GM21786 (cell line): ENCODE measurements at regions not wholly inside any gene's neighbourhood (a gene's known extent, or its start where the extent isn't known, plus 50 kb on each side); places are given as distances from the start of the nearest gene placed in this dataset.

Source experiments
- ATAC-seq: cut with Tn5 transposase; IDR thresholded peaks from one replicate; pipeline ENCODE4 v1.9.1; 2021; ENCODE audit not compliant: unreplicated experiment

- ATAC-seq: no peak
Observed at GRCh38 chr2:234661175-234661574, 164.3 kb upstream of the ARL4C start.

DNA sequence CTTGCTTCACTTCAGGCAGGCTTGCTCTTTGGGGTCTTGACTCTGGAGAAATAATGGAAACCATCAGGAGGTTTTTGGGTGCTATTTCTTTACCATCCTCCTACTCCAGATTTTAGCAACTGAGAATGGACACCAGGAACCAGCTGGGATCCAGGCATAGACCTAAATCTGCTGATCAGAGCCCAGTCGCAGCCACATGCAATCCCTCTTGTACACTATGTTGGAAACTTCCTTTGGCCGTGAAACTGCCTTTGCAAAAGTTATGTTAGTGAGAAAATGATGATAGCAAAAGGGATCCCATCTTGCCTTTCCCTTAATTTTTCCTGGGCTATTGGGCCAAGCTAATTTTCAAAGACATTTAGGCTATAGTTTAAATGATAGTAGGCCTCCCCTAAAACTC lies 158.8 kb upstream of the ARL4C start:
- no peak for ATAC-seq

DNA sequence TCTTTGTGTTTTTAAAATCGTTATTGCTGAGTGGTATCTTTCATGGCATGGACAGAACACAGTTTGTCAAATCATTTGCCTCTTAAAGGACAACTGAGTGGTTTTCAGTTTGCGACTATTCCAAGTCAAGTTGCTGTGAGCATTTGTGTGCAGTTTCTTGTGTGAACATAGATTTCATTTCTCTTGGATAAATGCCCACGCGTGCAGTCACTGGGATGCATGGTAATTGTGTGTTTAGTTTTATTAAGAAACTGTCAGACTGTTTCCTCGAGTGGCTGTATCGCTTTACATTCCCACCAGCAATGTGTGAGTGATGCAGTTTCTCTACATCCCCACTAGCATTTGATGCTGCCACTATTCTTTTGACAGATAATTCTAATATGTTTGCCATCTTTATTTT lies 154.0 kb upstream of the ARL4C start:
- ATAC-seq: no peak

GRCh38 chr2:234649951-234650350 lies 153.1 kb upstream of the ARL4C start:
- ATAC-seq: no peak

DNA sequence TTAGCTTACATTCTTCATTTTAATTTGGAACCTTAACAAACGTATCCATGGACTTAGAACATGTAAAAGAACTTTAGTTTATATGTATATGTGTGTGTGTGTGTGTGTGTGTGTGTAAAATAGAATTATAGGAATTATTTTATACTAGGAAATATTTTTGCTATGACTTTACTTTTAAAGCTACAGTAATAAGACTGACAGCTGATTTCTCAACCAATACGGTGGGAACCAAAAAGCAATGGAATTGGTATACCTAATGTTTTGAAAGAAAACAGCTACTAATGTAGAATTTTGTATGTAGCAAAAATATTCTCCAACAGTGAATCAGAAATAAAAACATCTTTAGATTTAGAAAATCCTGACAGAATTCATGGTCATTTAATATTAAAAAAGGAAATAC lies 146.5 kb upstream of the ARL4C start:
- no peak for ATAC-seq

DNA sequence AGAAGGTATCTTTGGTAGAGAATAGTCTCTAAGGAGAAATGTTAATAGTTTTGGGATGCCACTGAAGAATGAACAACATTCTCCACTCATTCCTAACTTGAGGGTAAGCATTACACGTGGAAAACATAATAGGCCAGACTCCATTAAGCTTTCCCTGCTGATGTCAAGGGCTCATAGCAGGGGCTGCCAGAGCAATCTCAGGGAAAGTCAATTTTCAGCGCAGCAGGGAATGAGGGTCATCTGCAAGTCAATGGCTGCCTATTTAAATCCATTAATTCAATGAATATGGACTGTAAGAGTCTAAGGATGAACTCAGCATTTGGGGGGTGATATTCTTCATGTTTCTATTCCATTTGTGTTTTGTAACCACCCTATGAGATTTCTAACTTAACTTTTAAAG lies 144.2 kb upstream of the ARL4C start:
- no peak for ATAC-seq

DNA sequence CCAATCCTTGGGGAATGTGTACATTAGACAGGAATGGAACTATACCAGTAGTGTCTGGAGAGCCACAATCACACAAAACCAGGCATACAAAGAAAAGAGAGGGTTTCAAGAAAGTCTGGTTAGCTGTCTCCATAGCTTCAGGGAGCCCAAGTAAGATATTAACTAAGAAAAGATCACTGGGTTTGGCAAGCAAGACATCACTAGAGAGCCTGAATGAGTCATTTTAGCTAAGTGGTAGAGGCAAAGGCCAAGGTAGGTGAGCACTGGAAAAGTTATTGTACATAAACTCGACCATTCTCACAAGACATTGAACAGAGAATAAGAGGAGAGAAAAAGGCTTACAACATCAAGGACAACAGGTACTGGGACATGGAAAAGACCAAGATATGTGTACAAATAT lies 143.8 kb upstream of the ARL4C start:
- ATAC-seq: no peak

- no peak for ATAC-seq
Observed at GRCh38 chr2:234638966-234639365, 142.1 kb upstream of the ARL4C start.

GRCh38 chr2:234635284-234635683 lies 138.4 kb upstream of the ARL4C start:
- no peak for ATAC-seq

- ATAC-seq: no peak
Observed at GRCh38 chr2:234633581-234634230, 136.8 kb upstream of the ARL4C start.

DNA sequence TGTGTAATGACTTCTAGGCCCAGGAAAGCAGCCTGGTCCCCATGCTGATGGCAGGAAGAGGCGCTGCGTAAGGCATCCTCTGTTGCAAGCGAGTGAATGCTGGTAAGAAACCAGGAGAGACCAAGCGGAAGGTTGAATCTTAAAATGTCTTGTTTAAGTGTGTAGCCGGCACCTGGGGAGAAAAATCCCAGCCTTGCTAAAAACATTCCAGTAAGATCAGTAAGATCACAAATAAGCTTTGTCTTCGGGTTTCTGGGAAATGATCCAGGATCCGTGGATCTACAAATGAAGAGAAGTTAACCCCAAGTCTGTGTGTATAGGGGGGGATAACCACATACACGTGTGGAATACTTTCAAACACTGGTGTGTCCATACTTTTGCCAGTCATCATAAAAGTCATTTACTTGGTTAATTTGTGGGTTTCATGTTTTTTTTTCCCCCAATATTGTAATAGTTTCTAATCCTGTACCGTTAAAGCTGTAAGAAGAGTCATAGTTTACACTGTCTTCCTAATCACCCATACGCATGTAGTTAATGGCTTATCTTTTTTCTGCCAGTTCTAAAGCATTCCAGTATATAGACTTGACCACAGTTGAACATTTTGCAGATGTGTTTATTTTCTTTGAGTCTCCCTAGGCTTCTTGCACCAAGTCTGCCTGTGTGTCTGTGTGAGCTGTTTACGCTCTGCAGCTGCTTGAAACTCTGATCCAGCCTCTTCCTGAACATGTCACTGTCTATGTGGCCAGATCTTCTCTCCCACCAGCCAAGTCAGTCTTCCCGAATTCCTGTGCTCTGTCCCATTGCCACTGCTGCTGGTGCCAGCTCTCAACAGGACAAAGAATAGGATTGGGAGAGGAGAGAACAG lies 135.9 kb upstream of the ARL4C start:
- ATAC-seq: no peak

- no peak for ATAC-seq
Observed at GRCh38 chr2:234631646-234632514, 135.0 kb upstream of the ARL4C start.

DNA sequence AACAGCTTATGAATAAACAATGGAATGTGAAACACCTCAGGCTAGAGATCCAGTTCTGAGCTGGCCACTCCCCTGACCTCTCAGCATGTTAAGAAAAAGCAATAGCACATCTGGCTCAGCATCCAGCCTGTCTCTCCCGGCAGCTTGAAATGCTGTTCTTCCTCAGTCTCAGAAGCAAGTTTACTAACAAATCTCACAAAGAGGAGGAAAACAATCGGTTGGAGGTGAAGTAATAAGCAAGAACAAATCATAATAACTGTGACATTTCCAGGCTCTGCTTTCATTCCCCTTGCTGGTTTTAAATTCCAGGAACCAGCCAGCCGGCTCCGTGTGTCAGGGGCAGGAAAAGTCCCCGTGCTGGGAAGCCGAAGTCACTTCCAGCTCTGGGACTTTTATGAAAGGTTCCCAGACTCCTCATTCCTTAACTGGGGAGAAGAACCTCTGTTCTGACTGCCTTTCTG lies 133.9 kb upstream of the ARL4C start:
- ATAC-seq: no peak

DNA sequence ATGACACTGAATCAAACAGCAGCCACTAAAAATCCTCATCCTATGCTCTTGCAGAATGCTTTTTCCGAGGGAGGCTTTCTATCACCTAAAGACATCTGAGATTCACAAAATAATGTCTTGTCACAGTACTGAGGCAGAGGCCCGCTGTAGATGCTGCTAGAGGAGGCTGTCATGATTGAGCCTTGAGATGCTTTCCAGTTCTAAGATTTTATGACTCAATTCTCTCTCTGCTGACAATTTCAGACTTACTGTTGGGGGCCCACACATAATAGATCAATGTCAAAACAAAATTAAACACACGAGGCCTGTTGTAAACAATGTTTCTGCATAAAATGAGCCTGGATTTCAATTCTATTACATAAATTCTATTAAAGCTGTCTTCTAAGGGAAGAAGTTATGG lies 132.7 kb upstream of the ARL4C start:
- ATAC-seq: no peak

GRCh38 chr2:234628953-234629352 lies 132.1 kb upstream of the ARL4C start:
- no peak for ATAC-seq

- ATAC-seq: no peak
Observed at GRCh38 chr2:234627308-234627707, 130.4 kb upstream of the ARL4C start.

- no peak for ATAC-seq
Observed at GRCh38 chr2:234626566-234627130, 129.8 kb upstream of the ARL4C start.

DNA sequence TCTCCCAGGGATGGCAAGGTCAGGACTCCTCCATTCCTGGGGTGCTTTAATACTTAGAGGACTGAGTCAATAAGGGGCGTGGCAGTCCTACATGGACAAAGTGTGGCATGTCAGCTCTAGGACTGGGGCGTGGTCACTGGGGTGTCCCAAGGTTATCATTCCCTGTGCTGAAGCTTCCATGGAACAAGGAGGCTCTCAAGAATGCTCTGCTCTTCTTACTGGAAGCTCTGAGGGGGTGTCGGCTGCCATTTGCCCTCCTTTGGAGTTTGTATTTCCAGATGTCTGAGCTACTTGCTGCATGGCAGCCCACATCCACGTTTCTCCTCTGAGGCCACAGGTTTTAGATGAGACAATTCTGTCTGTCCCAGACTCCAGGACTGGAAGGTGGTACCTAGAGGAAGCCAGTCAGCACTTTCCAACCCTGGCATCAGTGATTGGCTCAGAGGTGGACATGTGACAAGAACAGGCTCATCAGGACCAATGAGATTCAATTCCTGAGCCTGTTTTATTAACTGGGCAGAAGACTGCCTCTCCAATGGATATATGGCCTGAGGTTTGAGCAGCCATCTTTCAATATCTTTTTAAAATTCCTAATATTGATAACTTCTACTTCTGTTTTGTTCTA lies 128.9 kb upstream of the ARL4C start:
- no peak for ATAC-seq

DNA sequence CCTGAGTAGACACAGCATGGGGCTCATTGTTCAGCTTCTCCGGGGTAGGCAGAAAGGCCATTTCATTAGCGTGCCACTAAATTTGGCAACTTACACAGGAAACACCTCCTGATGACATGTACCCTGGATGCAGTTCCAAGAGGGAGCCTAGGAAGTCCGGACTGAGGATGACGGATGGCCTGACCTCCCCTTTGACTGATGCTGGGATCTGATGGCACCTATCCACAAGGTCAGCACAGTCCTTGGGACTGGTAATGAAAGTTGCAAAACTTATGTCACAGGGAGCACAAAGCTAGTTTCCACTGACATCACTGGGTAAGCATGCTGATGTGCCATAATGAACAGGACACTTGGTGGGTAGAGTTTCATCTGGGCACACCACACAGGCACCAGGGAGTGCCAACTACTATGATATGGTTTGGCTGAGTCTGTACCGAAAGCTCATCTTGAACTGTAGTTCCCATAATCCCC lies 126.7 kb upstream of the ARL4C start:
- no peak for ATAC-seq

GRCh38 chr2:234621120-234621519 lies 124.2 kb upstream of the ARL4C start:
- ATAC-seq: no peak

GRCh38 chr2:234620018-234620417 lies 123.1 kb upstream of the ARL4C start:
- ATAC-seq: no peak
